ENCODE measurements at regions not wholly inside any gene's neighbourhood (a gene's known extent, or its start where the extent isn't known, plus 50 kb on each side); places are given as distances from the start of the nearest gene placed in this dataset.

DNA sequence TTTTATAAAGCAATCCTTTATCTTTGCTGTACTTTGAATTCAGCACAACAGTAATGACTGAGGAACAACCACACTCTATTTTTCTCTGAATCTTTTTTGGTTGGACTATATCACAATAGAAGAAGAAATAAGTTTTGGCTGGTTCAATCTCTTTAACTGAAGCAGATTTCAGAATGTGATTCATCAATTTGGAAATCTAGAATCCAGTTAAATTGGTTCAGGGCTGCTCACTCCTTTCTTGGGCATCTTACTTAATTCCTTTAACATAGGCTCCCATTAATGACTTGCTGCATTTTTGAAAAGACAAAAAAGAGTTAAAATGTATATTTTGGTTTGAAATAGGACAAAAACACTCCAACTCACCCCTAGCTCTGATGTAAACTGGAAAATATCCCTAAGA is 688.3 kb upstream of the NECTIN3 start:
- POLR2A ChIA-PET, result no interaction called here
- Histone ChIP-seq H3K4me2 (ENCODE audit: low read length) (no peak overlapping the region), H3K79me2 (ENCODE audit: insufficient read depth, low read depth, low read length) (no peaks in the 10 kb centered on the region), H3K9me2 (ENCODE audit: insufficient read depth, low read length) (no peaks in the 10 kb centered on the region), H2AFZ (ENCODE audit: low read length) (no peak overlapping the region), H3K27ac (ENCODE audit: low read depth, low read length, poor library complexity, severe bottlenecking) (no peak overlapping the region), H3K9me3 (ENCODE audit: low read length) (no peaks in the 10 kb centered on the region), H3K4me1 (ENCODE audit: insufficient read depth, low read length, poor library complexity, severe bottlenecking) (no peaks in the 10 kb centered on the region), H3K4me3 (ENCODE audit: low read depth, low read length, poor library complexity, severe bottlenecking) (no peak overlapping the region), H3K36me3 (ENCODE audit: insufficient read depth, low read length) (no peaks in the 10 kb centered on the region), H4K20me1 (ENCODE audit: insufficient read depth, low read length) (no peaks in the 10 kb centered on the region)
- TF ChIP-seq, protein P1, sequence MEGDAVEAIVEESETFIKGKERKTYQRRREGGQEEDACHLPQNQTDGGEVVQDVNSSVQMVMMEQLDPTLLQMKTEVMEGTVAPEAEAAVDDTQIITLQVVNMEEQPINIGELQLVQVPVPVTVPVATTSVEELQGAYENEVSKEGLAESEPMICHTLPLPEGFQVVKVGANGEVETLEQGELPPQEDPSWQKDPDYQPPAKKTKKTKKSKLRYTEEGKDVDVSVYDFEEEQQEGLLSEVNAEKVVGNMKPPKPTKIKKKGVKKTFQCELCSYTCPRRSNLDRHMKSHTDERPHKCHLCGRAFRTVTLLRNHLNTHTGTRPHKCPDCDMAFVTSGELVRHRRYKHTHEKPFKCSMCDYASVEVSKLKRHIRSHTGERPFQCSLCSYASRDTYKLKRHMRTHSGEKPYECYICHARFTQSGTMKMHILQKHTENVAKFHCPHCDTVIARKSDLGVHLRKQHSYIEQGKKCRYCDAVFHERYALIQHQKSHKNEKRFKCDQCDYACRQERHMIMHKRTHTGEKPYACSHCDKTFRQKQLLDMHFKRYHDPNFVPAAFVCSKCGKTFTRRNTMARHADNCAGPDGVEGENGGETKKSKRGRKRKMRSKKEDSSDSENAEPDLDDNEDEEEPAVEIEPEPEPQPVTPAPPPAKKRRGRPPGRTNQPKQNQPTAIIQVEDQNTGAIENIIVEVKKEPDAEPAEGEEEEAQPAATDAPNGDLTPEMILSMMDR (conservative IDR thresholded peaks at IDR 0.05; ENCODE audit: low read length), result no peak
- TF ChIP-seq EZH2phosphoT487 (IDR thresholded peaks at IDR 0.05; ENCODE audit: borderline replicate concordance, low read depth, low read length), result no peak
- DNase-seq (ENCODE audit: low spot score), result no peak
- no TSS peak for BruUV-seq (replicated peaks)
- intact Hi-C loops (cut with micrococcal nuclease; ENCODE audit: unreplicated experiment), result no loop called here
- CTCF ChIA-PET (ENCODE audit: unreplicated experiment), result no interaction called here

DNA sequence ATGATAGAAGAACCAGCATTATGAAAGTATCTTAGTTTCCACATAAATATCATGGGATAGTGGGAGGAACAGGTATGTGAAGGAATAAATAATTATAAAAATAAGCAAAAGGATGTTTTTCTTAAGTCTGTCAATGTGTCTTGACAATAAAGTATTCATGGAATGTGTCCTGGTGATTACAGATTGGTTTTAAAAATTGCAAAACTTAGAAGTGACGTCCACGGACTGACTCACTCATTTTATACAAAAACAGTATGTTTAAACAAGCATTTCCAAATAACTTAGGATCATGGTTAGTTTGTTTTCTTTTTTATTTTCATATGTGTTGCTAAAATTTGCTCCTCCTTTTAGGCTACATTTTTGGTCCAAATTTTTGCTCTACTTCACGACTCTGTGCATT is 687.0 kb upstream of the NECTIN3 start:
- Histone ChIP-seq H3K4me1 (ENCODE audit: insufficient read depth, low read length, poor library complexity, severe bottlenecking) (no peaks in the 10 kb centered on the region), H2AFZ (ENCODE audit: low read length) (no peak overlapping the region), H3K27ac (ENCODE audit: low read depth, low read length, poor library complexity, severe bottlenecking) (no peak overlapping the region), H3K36me3 (ENCODE audit: insufficient read depth, low read length) (no peaks in the 10 kb centered on the region), H3K9me2 (ENCODE audit: insufficient read depth, low read length) (no peaks in the 10 kb centered on the region), H4K20me1 (ENCODE audit: insufficient read depth, low read length) (no peaks in the 10 kb centered on the region), H3K4me3 (ENCODE audit: low read depth, low read length, poor library complexity, severe bottlenecking) (no peak overlapping the region), H3K9me3 (ENCODE audit: low read length) (no peaks in the 10 kb centered on the region), H3K79me2 (ENCODE audit: insufficient read depth, low read depth, low read length) (no peaks in the 10 kb centered on the region), H3K4me2 (ENCODE audit: low read length) (no peak overlapping the region)
- no TSS peak for BruUV-seq (replicated peaks)
- intact Hi-C loops (cut with micrococcal nuclease; ENCODE audit: unreplicated experiment), result no loop called here
- TF ChIP-seq, protein P1 (conservative IDR thresholded peaks at IDR 0.05; ENCODE audit: low read length), result no peak
- TF ChIP-seq EZH2phosphoT487 (IDR thresholded peaks at IDR 0.05; ENCODE audit: borderline replicate concordance, low read depth, low read length), result no peak
- ChIA-PET POLR2A (no interaction called here), CTCF (ENCODE audit: unreplicated experiment) (no interaction called here)
- DNase-seq (ENCODE audit: low spot score), result no peak

GRCh38 chr3:110389005-110389404 is 682.6 kb upstream of the NECTIN3 start:
- Histone ChIP-seq H3K27ac (ENCODE audit: low read depth, low read length, poor library complexity, severe bottlenecking) (no peak overlapping the region), H3K9me2 (ENCODE audit: insufficient read depth, low read length) (no peaks in the 10 kb centered on the region), H3K4me3 (ENCODE audit: low read depth, low read length, poor library complexity, severe bottlenecking) (no peak overlapping the region), H4K20me1 (ENCODE audit: insufficient read depth, low read length) (no peaks in the 10 kb centered on the region), H2AFZ (ENCODE audit: low read length) (no peak overlapping the region), H3K36me3 (ENCODE audit: insufficient read depth, low read length) (no peaks in the 10 kb centered on the region), H3K9me3 (ENCODE audit: low read length) (no peaks in the 10 kb centered on the region), H3K4me2 (ENCODE audit: low read length) (no peak overlapping the region), H3K79me2 (ENCODE audit: insufficient read depth, low read depth, low read length) (no peaks in the 10 kb centered on the region), H3K4me1 (ENCODE audit: insufficient read depth, low read length, poor library complexity, severe bottlenecking) (no peaks in the 10 kb centered on the region)
- no TSS peak for BruUV-seq (replicated peaks)
- DNase-seq (ENCODE audit: low spot score), result no peak
- TF ChIP-seq, protein P1 (conservative IDR thresholded peaks at IDR 0.05; ENCODE audit: low read length), result no peak
- TF ChIP-seq EZH2phosphoT487 (IDR thresholded peaks at IDR 0.05; ENCODE audit: borderline replicate concordance, low read depth, low read length), result no peak
- CTCF ChIA-PET (ENCODE audit: unreplicated experiment), result no interaction called here
- intact Hi-C loops (cut with micrococcal nuclease; ENCODE audit: unreplicated experiment), result no loop called here
- POLR2A ChIA-PET, result interaction anchor here (1.2 kb wide), 1 partner anchor 38 kb away, joined by 4 read pairs; no protein-coding TSS in a partner anchor
